Naive B cell (primary cell): ENCODE measurements at regions not wholly inside any gene's neighbourhood (a gene's known extent, or its start where the extent isn't known, plus 50 kb on each side); places are given as distances from the start of the nearest gene placed in this dataset.
A peak's percentile ranks its signal among the peaks of the same experiment; 100 is the strongest.
"Not testable (repeated sequence)": the region's sequence is repeated elsewhere in the genome, so short reads cannot be mapped to it uniquely, and the experiment has no call there.

Experiments
- ATAC-seq, 2 donors: fragments of 150-1000 bp; cut with Tn5 transposase; 2 replicates each; pipeline ENCODE4 v1.10.0; 2021; ENCODE audit warnings: low read depth in 2 of 2, mild to moderate bottlenecking in 2 of 2, moderate library complexity in 2 of 2
- DNase-seq: peaks from one replicate; pipeline ENCODE4 v3.0.0; 2022
- H3K27ac Mint-ChIP-seq, 6 donors: one replicate each; pipeline ENCODE4 v1.8.0; 2020 to 2022; ENCODE audit warnings: mild to moderate bottlenecking in 6 of 6, mixed read lengths in 6 of 6, moderate library complexity in 5 of 6, inconsistent platforms in 2 of 6
- H3K27me3 Mint-ChIP-seq, 3 donors: one replicate each; pipeline ENCODE4 v1.8.0; 2021 to 2022; ENCODE audit warnings: mixed read lengths in 3 of 3, mild to moderate bottlenecking in 1 of 3
- H3K36me3 Mint-ChIP-seq, 2 donors: one replicate each; pipeline ENCODE4 v1.8.0; 2020 to 2022; ENCODE audit warnings: mixed read lengths in 2 of 2, inconsistent platforms in 1 of 2, mild to moderate bottlenecking in 1 of 2
- H3K4me1 Mint-ChIP-seq, 3 donors: one replicate each; pipeline ENCODE4 v1.8.0; 2020 to 2022; ENCODE audit warnings: mixed read lengths in 3 of 3, inconsistent platforms in 1 of 3, mild to moderate bottlenecking in 1 of 3, moderate library complexity in 1 of 3
- H3K4me3 Mint-ChIP-seq, 8 donors: one replicate each; pipeline ENCODE4 v1.8.0; 2020 to 2022; ENCODE audit warnings: mild to moderate bottlenecking in 8 of 8, mixed read lengths in 8 of 8, moderate library complexity in 8 of 8, inconsistent platforms in 2 of 8
- H3K9me3 Mint-ChIP-seq, 7 donors: one replicate each; pipeline ENCODE4 v1.8.0; 2020 to 2022; ENCODE audit warnings: mixed read lengths in 7 of 7, mild to moderate bottlenecking in 5 of 7, inconsistent platforms in 2 of 7, moderate library complexity in 1 of 7

GRCh38 chr12:47610686-47611252, 95.1 kb downstream of the RPAP3 start:
- H3K27ac Mint-ChIP-seq: peak overlapping the region in 1 of 6 donors; percentile 20
- peaks cover 29 to 34% of the 10 kb centered on the region in 2 donors for H3K36me3 Mint-ChIP-seq
- peaks cover 17 to 21% (median 17%) of the 10 kb centered on the region in 3 donors for H3K4me1 Mint-ChIP-seq

GRCh38 chr12:47609806-47610205, 96.0 kb downstream of the RPAP3 start:
- peaks cover 17 to 51% (median 32%) of the 10 kb centered on the region in 7 donors for H3K9me3 Mint-ChIP-seq
- H3K27me3 Mint-ChIP-seq: no peaks in the 10 kb centered on the region
- DNase-seq (no peak), ATAC-seq (no peak)
- H3K4me1 Mint-ChIP-seq: peaks cover 17 to 21% (median 17%) of the 10 kb centered on the region in 3 donors
- no peak overlapping the region for H3K4me3 Mint-ChIP-seq
- peak overlapping the region in 2 of 6 donors; percentile 4 to 12 for H3K27ac Mint-ChIP-seq
- H3K36me3 Mint-ChIP-seq: peaks cover 29 to 33% of the 10 kb centered on the region in 2 donors

More at GRCh38 chr12:47610686-47611252, 95.1 kb downstream of the RPAP3 start:
- DNase-seq: no peak
- Mint-ChIP-seq H3K9me3 (peaks cover 15 to 47% (median 30%) of the 10 kb centered on the region in 7 donors), H3K4me3 (no peak overlapping the region), H3K27me3 (no peaks in the 10 kb centered on the region)
- ATAC-seq: no peak

GRCh38 chr12:47608671-47609070, 97.2 kb downstream of the RPAP3 start:
- not testable (repeated sequence) for DNase-seq, H3K27me3 Mint-ChIP-seq, H3K4me3 Mint-ChIP-seq
- peak overlapping the region in 2 of 6 donors; percentile 24 to 57 for H3K27ac Mint-ChIP-seq
- peaks cover 17 to 21% (median 17%) of the 10 kb centered on the region in 3 donors for H3K4me1 Mint-ChIP-seq
- peak; percentile 78 to 82 for ATAC-seq
- peaks cover 13 to 42% (median 23%) of the 10 kb centered on the region in 7 donors for H3K9me3 Mint-ChIP-seq
- H3K36me3 Mint-ChIP-seq: peaks cover 23 to 24% of the 10 kb centered on the region in 2 donors

DNA sequence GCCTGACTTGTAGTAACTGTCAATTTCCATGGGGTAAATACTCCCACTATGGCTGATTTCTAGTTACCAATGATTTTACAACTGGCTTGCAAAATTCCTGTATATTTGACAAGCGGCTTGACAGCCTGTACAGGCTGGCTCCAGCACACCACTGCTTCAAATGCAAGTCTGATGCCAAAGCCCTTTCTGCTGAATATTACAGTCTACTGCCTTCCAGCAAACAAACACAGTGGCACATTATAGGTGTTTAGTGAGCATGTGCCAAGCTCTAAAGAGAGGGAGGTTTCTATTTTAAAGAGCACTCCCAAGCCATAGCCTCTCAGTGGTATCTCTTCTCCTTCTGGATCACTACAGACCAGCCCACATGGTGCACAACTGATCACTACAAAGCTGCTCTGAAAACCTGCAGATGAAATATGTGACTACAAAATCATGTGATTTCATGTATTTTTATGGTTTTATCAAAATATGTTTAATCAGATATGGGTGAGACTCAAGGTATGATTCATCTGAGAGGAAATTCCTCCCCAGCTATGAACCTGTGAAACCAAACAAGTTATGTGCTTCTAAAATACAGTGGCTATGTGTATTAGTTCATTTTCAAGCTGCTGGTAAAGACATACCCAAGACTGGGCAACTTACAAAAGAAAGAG, 101.5 kb downstream of the RPAP3 start:
- Mint-ChIP-seq H3K27me3 (no peaks in the 10 kb centered on the region), H3K4me3 (no peak overlapping the region), H3K4me1 (peaks cover 10 to 17% (median 11%) of the 10 kb centered on the region in 3 donors), H3K9me3 (peaks cover 7 to 32% (median 12%) of the 10 kb centered on the region in 7 donors), H3K27ac (no peak overlapping the region), H3K36me3 (peaks cover 9 to 12% of the 10 kb centered on the region in 2 donors)
- ATAC-seq (no peak), DNase-seq (no peak)

GRCh38 chr12:47602949-47603558, 102.8 kb downstream of the RPAP3 start:
- Mint-ChIP-seq H3K27me3 (no peaks in the 10 kb centered on the region), H3K36me3 (peaks cover 9 to 12% of the 10 kb centered on the region in 2 donors), H3K27ac (no peak overlapping the region), H3K4me1 (peaks cover 3 to 6% (median 4%) of the 10 kb centered on the region in 3 donors), H3K4me3 (no peak overlapping the region), H3K9me3 (peaks cover 7 to 38% (median 16%) of the 10 kb centered on the region in 7 donors)
- DNase-seq (no peak), ATAC-seq (no peak)

- H3K4me1 Mint-ChIP-seq: no peaks in the 10 kb centered on the region
- ATAC-seq (no peak), DNase-seq (no peak)
- no peak overlapping the region for H3K27ac Mint-ChIP-seq
- no peaks in the 10 kb centered on the region for H3K27me3 Mint-ChIP-seq
- peaks cover 9 to 12% of the 10 kb centered on the region in 2 donors for H3K36me3 Mint-ChIP-seq
- H3K4me3 Mint-ChIP-seq: no peak overlapping the region
- peaks cover 2 to 33% (median 13%) of the 10 kb centered on the region in 7 donors for H3K9me3 Mint-ChIP-seq
Measured at GRCh38 chr12:47602325-47602724, 103.5 kb downstream of the RPAP3 start.

DNA sequence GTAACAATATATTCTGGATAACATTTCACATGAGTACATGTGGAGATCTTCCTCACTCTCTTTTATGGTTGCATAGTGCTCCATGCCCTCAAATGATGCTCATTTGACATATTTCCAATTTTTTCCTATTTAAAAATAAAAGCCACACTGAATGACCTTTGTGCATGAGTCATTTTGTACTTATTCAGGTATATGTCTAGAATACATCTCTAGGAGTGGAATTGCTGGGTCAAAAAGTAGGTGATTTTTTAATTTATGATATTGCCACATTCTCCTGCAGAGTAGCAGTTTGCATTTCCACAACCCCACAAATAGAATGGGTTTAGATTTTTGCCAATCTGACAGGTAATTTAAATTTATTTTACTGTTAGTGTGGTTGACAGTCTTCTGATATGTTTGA, 104.8 kb downstream of the RPAP3 start:
- Mint-ChIP-seq H3K27ac (no peak overlapping the region), H3K4me1 (no peaks in the 10 kb centered on the region), H3K27me3 (no peaks in the 10 kb centered on the region), H3K9me3 (peaks cover 0 to 23% (median 8%) of the 10 kb centered on the region in 7 donors), H3K4me3 (no peak overlapping the region), H3K36me3 (peaks cover 6 to 9% of the 10 kb centered on the region in 2 donors)
- no peak for DNase-seq
- no peak for ATAC-seq

DNA sequence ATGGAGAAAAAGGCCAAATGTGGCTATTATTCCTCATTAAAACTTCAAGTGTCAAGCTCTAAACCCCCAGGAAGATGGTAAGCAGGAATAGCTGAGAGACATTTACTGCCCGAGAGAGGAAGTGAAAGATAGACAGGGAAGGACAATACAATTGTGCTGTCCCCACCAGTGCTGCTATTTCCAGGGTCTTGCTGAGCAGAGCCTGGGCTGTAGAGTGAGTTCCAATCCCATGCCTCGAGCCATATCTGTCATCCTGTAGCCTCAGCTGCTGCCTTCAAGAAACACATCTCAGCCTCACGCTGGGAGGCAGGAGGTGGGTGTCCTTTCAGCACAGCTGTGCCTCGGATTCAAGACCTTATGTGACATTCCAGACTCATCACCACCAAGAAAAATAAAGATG, 114.0 kb downstream of the RPAP3 start:
- Mint-ChIP-seq H3K36me3 (no peaks in the 10 kb centered on the region), H3K4me1 (peaks cover 0 to 5% (median 3%) of the 10 kb centered on the region in 3 donors), H3K27ac (no peak overlapping the region), H3K4me3 (no peak overlapping the region), H3K9me3 (no peaks in the 10 kb centered on the region), H3K27me3 (peaks cover 0 to 3% (median 0%) of the 10 kb centered on the region in 3 donors)
- DNase-seq (no peak), ATAC-seq (no peak)

- Mint-ChIP-seq H3K4me3 (no peak overlapping the region), H3K27ac (no peak overlapping the region), H3K36me3 (no peaks in the 10 kb centered on the region), H3K27me3 (peaks cover 0 to 7% (median 0%) of the 10 kb centered on the region in 3 donors), H3K9me3 (no peaks in the 10 kb centered on the region), H3K4me1 (peaks cover 0 to 5% (median 3%) of the 10 kb centered on the region in 3 donors)
- DNase-seq: no peak
- no peak for ATAC-seq
Measured at GRCh38 chr12:47591361-47591791, 114.5 kb downstream of the RPAP3 start.

DNA sequence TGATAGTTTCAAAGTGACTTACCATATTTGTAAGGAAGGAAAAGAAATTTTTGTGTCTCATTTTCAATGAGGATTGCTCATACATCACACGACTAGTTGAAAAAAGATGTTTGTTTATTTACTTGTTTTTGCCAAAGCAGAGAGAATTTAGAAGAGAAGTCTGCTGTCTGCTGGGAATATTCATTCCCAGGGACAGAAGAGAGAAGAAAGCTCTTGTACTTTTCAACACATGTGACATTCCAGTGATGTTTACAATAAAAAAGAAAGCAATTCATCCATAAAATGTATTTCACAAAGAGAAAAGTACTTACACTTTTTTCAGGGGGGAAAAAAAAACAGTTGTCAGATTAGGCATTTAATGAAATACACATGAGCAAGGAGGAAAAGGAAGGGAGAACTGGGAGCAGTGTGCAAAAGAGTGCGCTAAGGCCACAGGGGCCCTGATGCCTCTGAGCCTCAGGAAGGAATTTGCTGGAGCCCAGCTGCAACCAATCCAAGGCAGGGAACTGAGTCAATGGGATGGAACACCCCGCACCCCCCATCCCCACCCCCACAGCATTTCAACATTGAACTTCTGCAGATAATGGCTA, 115.0 kb downstream of the RPAP3 start:
- peaks cover 0 to 8% (median 0%) of the 10 kb centered on the region in 3 donors for H3K27me3 Mint-ChIP-seq
- ATAC-seq (no peak), DNase-seq (no peak)
- H3K4me1 Mint-ChIP-seq: peaks cover 0 to 5% (median 3%) of the 10 kb centered on the region in 3 donors
- H3K9me3 Mint-ChIP-seq: peaks cover 0 to 1% (median 0%) of the 10 kb centered on the region in 7 donors
- peak overlapping the region in 2 of 6 donors; percentile 24 to 44 for H3K27ac Mint-ChIP-seq
- no peaks in the 10 kb centered on the region for H3K36me3 Mint-ChIP-seq
- H3K4me3 Mint-ChIP-seq: peak overlapping the region in 1 of 8 donors; percentile 40

DNA sequence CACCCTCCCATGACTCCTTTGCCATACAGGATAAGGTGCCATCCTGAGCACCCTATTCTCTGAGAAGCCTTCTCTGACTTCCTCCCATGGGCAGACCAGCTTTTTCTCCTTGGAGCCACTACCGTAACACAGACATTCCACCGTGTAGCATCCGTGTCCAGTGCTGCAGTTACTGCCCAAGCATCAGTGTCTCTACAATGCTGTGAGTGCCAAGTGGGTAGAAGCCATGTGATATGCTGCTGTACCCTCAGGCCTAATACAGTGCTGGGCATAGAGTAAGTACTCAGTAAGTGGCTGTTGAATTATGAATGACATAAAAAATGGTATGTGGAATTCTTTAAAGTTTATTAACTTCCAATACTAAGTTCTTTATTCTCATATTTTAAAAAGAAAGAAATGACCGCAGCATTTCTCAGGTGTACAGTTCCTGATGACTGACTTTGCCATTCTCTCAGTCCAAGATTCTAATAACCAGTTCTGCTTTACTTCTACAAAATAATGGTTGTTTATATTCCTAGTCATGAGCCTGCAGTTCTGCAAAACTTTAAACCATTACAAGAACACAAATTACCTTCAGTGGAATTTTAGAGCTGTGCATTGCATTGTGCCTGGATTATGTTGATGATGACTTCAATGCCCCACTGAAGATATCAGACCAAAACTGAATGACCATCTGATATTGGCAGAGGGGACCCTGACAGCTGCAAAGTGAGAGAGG, 118.7 kb downstream of the RPAP3 start:
- DNase-seq: no peak

GRCh38 chr12:47585507-47585906, 120.3 kb downstream of the RPAP3 start:
- H3K36me3 Mint-ChIP-seq: no peaks in the 10 kb centered on the region
- no peak overlapping the region for H3K27ac Mint-ChIP-seq
- DNase-seq: no peak
- H3K4me3 Mint-ChIP-seq: no peak overlapping the region
- no peak for ATAC-seq
- H3K9me3 Mint-ChIP-seq: peaks cover 0 to 5% (median 0%) of the 10 kb centered on the region in 7 donors
- H3K27me3 Mint-ChIP-seq: peaks cover 0 to 23% (median 5%) of the 10 kb centered on the region in 3 donors
- no peaks in the 10 kb centered on the region for H3K4me1 Mint-ChIP-seq

More for the DNA sequence above, 118.7 kb downstream of the RPAP3 start:
- Mint-ChIP-seq H3K4me3 (peak overlapping the region in 1 of 8 donors; percentile 43), H3K4me1 (peaks cover 0 to 5% (median 3%) of the 10 kb centered on the region in 3 donors), H3K36me3 (no peaks in the 10 kb centered on the region), H3K27ac (no peak overlapping the region), H3K9me3 (peaks cover 0 to 5% (median 0%) of the 10 kb centered on the region in 7 donors), H3K27me3 (peaks cover 0 to 23% (median 5%) of the 10 kb centered on the region in 3 donors)
- no peak for ATAC-seq

DNA sequence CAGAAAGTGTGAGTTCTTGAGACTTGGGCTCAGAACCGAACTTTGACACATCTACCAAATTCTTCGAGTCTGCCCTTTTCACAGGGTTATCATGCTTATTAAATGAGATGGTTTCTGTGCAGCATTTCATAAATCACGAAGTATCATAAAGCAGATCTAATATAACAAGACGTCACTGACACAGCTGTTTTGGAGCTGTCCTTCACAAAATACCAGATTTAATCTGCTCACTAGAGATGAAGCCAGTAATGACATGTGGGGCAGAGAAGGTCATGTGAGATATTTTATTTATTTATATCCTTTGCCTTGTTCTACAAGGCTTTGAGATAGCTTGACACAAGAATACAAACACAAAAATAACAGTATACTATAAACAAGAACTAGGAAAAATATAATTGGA, 127.0 kb downstream of the RPAP3 start:
- H3K27ac Mint-ChIP-seq: no peak overlapping the region
- ATAC-seq: no peak
- H3K27me3 Mint-ChIP-seq: peaks cover 12 to 32% (median 19%) of the 10 kb centered on the region in 3 donors
- H3K9me3 Mint-ChIP-seq: peaks cover 0 to 4% (median 0%) of the 10 kb centered on the region in 7 donors
- no peak for DNase-seq
- no peak overlapping the region for H3K4me3 Mint-ChIP-seq
- no peaks in the 10 kb centered on the region for H3K36me3 Mint-ChIP-seq
- H3K4me1 Mint-ChIP-seq: no peaks in the 10 kb centered on the region
